Fibroblast of lung (primary cell): ENCODE measurements at regions not wholly inside any gene's neighbourhood (a gene's known extent, or its start where the extent isn't known, plus 50 kb on each side); places are given as distances from the start of the nearest gene placed in this dataset.

Experiments
- DNase-seq, 2 donors: peaks; one replicate each; pipeline versions ENCODE4 v3.0.0 to v3.0.0-alpha.2; 2010; ENCODE audit warnings: low read depth in 2 of 2
- H2AFZ ChIP-seq: 2 replicates; pipeline ENCODE4 v1.5.1; 2012; ENCODE audit warnings: low read length, control low read depth, inconsistent platforms
- H3K27ac ChIP-seq: 2 replicates; pipeline ENCODE4 v1.5.1; 2011; ENCODE audit warnings: low read length, control low read depth; ENCODE audit not compliant: insufficient read depth
- H3K27me3 ChIP-seq: 2 replicates; pipeline ENCODE4 v1.5.1; 2011; ENCODE audit warnings: mild to moderate bottlenecking, low read length; ENCODE audit not compliant: control insufficient read depth, insufficient read depth
- H3K36me3 ChIP-seq: 2 replicates; pipeline ENCODE4 v1.5.1; 2011; ENCODE audit warnings: low read length; ENCODE audit not compliant: control insufficient read depth, insufficient read depth
- H3K4me1 ChIP-seq: 2 replicates; pipeline ENCODE4 v1.5.1; 2011; ENCODE audit warnings: low read length; ENCODE audit not compliant: control insufficient read depth, insufficient read depth; ENCODE audit errors: extremely low read depth
- H3K4me2 ChIP-seq: 2 replicates; pipeline ENCODE4 v1.5.1; 2011; ENCODE audit warnings: low read length, control low read depth; ENCODE audit not compliant: insufficient read depth; ENCODE audit errors: extremely low read depth
- H3K4me3 ChIP-seq, 4 experiments: fragments of 200-600 bp in 1 of 4; sonication (generic) in 1 of 4; replicated peaks in 1 of 4; 2 replicates each; pipeline ENCODE4 v1.5.1; 2011 to 2016; ENCODE audit warnings: low read length in 4 of 4, low read depth in 3 of 4, mild to moderate bottlenecking in 3 of 4, control low read depth in 2 of 4, inconsistent platforms in 1 of 4, mixed read lengths in 1 of 4; ENCODE audit not compliant: insufficient read depth in 1 of 4; ENCODE audit errors: control extremely low read depth in 1 of 4
- H3K79me2 ChIP-seq: 2 replicates; pipeline ENCODE4 v1.5.1; 2012; ENCODE audit warnings: mild to moderate bottlenecking, low read length, inconsistent platforms; ENCODE audit not compliant: control insufficient read depth, insufficient read depth
- H3K9ac ChIP-seq: 2 replicates; pipeline ENCODE4 v1.5.1; 2011; ENCODE audit warnings: mild to moderate bottlenecking, low read length, control low read depth; ENCODE audit not compliant: insufficient read depth
- H3K9me3 ChIP-seq: 2 replicates; pipeline ENCODE4 v1.5.1; 2012; ENCODE audit warnings: low read depth, low read length; ENCODE audit not compliant: control insufficient read depth, insufficient read depth
- H4K20me1 ChIP-seq: 2 replicates; pipeline ENCODE4 v1.5.1; 2011; ENCODE audit warnings: low read length; ENCODE audit not compliant: control insufficient read depth, insufficient read depth; ENCODE audit errors: extremely low read depth
- EZH2 ChIP-seq: IDR thresholded peaks from 2 replicates; pipeline ENCODE4 v1.5.1; 2012; ENCODE audit warnings: low read length, control low read depth, mild to moderate bottlenecking; ENCODE audit errors: missing control alignments
- TF ChIP-seq, protein P1 (sequence below), 2 donors: IDR thresholded peaks in 1 of 2; conservative IDR thresholded peaks in 1 of 2; 1 replicate in 1 of 2; 2 replicates in 1 of 2; pipeline ENCODE4 v1.5.1; 2011 to 2012; ENCODE audit warnings: low read length in 2 of 2, control low read depth in 1 of 2, inconsistent platforms in 1 of 2, low read depth in 1 of 2, mild to moderate bottlenecking in 1 of 2

DNA sequence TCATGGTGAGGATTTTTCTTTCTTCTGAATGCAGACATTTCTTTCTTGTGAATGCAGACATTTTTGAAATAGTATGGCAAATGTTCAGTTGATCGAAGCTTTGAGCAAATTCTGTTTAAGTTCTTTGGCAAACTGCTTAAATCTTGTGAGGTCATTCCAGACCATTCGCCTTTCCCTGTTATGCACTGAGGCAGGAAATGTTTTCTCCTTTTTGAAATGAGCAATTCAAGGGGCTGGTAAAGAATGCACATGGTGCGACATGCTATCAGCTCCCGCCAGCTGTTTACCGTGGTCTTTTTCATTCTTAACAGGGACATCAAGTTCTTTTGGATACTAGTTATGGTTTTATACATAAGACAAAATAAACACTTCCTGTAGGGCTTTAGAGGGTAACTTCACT is 112.0 kb upstream of the CCN2 start:
- Histone ChIP-seq H3K4me3 (no peak overlapping the region), H3K9ac (no peak overlapping the region), H3K4me2 (no peak overlapping the region), H3K36me3 (no peaks in the 10 kb centered on the region), H3K9me3 (no peaks in the 10 kb centered on the region), H3K27ac (no peak overlapping the region), H3K27me3 (no peaks in the 10 kb centered on the region), H3K4me1 (peaks cover 15% of the 10 kb centered on the region), H3K79me2 (no peaks in the 10 kb centered on the region), H2AFZ (no peak overlapping the region), H4K20me1 (no peaks in the 10 kb centered on the region)
- TF ChIP-seq EZH2: no peak
- TF ChIP-seq, protein P1, sequence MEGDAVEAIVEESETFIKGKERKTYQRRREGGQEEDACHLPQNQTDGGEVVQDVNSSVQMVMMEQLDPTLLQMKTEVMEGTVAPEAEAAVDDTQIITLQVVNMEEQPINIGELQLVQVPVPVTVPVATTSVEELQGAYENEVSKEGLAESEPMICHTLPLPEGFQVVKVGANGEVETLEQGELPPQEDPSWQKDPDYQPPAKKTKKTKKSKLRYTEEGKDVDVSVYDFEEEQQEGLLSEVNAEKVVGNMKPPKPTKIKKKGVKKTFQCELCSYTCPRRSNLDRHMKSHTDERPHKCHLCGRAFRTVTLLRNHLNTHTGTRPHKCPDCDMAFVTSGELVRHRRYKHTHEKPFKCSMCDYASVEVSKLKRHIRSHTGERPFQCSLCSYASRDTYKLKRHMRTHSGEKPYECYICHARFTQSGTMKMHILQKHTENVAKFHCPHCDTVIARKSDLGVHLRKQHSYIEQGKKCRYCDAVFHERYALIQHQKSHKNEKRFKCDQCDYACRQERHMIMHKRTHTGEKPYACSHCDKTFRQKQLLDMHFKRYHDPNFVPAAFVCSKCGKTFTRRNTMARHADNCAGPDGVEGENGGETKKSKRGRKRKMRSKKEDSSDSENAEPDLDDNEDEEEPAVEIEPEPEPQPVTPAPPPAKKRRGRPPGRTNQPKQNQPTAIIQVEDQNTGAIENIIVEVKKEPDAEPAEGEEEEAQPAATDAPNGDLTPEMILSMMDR (conservative IDR thresholded peaks at IDR 0.05 in 1 of 2, IDR thresholded peaks at IDR 0.05 in 1 of 2; ENCODE audit: low read depth in 1 of 2, low read length in 2 of 2): no peak
- peak; percentile 51 to 89 for DNase-seq

DNA sequence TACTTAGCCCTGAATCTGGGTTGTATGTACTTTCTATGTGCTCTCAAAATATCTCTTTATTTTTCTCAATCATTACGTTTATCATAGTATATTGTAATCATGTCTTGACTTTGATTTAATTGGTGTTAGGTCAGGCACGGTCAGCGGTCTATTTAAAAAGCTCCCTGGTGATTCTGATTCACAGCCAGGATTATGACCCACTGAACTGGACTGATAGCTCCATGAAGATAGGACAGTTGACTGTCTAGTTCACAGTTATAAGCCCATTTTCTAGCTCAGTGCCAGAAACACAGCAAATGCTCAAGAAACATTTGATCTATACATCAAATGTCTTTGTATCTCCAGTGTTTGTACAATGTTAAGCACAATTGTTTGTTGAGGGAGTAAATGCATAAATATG is 111.5 kb upstream of the CCN2 start:
- H3K36me3 ChIP-seq: no peaks in the 10 kb centered on the region
- H3K4me3 ChIP-seq: no peak overlapping the region
- no peak overlapping the region for H2AFZ ChIP-seq
- no peaks in the 10 kb centered on the region for H3K9me3 ChIP-seq
- no peak overlapping the region for H3K27ac ChIP-seq
- H4K20me1 ChIP-seq: no peaks in the 10 kb centered on the region
- H3K79me2 ChIP-seq: no peaks in the 10 kb centered on the region
- peak in 1 of 2 donors; percentile 31 for DNase-seq
- no peak overlapping the region for H3K4me2 ChIP-seq
- no peaks in the 10 kb centered on the region for H3K27me3 ChIP-seq
- peaks cover 15% of the 10 kb centered on the region for H3K4me1 ChIP-seq
- no peak for TF ChIP-seq EZH2
- TF ChIP-seq, protein P1 (conservative IDR thresholded peaks at IDR 0.05 in 1 of 2, IDR thresholded peaks at IDR 0.05 in 1 of 2; ENCODE audit: low read depth in 1 of 2, low read length in 2 of 2): no peak
- no peak overlapping the region for H3K9ac ChIP-seq

DNA sequence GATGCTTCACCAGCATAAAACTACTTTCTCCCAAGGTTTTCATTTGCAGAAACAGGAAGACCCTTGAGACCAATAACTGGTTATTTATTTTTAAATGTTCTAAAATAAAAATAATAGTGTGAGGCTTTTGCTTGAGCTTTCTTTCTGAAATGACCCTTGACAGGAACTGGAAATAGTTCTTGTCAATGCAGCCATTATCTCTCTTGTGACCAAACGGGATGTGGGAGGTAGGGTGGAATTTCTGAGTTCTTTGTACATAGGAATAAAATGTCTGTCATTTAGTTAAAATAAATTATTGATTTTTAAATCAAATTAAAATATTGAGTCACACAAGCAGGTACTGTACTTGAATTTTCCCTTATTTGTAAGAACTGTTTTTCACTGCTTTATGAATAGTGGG is 110.2 kb upstream of the CCN2 start:
- H3K9me3 ChIP-seq: no peaks in the 10 kb centered on the region
- no peak overlapping the region for H3K9ac ChIP-seq
- DNase-seq: no peak
- H3K36me3 ChIP-seq: no peaks in the 10 kb centered on the region
- no peak for TF ChIP-seq EZH2
- TF ChIP-seq, protein P1 (conservative IDR thresholded peaks at IDR 0.05 in 1 of 2, IDR thresholded peaks at IDR 0.05 in 1 of 2; ENCODE audit: low read depth in 1 of 2, low read length in 2 of 2): no peak
- H3K4me3 ChIP-seq: no peak overlapping the region
- no peaks in the 10 kb centered on the region for H3K27me3 ChIP-seq
- peak overlapping the region; percentile 48 for H3K27ac ChIP-seq
- no peak overlapping the region for H2AFZ ChIP-seq
- no peaks in the 10 kb centered on the region for H3K79me2 ChIP-seq
- peak overlapping the region; percentile 17 for H3K4me2 ChIP-seq
- H3K4me1 ChIP-seq: peaks cover 15% of the 10 kb centered on the region
- H4K20me1 ChIP-seq: no peaks in the 10 kb centered on the region
